NCI-H82 (cell line): ENCODE measurements at regions not wholly inside any gene's neighbourhood (a gene's known extent, or its start where the extent isn't known, plus 50 kb on each side); places are given as distances from the start of the nearest gene placed in this dataset.
A peak's percentile ranks its signal among the peaks of the same experiment; 100 is the strongest.
"Not testable (repeated sequence)": the region's sequence is repeated elsewhere in the genome, so short reads cannot be mapped to it uniquely, and the experiment has no call there.

Experiments
- DNase-seq: peaks from one replicate; lab custom pipeline; 2025; lab: John Stamatoyannopoulos, UW

GRCh38 chr20:29296256-29297230 is 1960.9 kb upstream of the DEFB115 start:
- DNase-seq, result no peak

DNA sequence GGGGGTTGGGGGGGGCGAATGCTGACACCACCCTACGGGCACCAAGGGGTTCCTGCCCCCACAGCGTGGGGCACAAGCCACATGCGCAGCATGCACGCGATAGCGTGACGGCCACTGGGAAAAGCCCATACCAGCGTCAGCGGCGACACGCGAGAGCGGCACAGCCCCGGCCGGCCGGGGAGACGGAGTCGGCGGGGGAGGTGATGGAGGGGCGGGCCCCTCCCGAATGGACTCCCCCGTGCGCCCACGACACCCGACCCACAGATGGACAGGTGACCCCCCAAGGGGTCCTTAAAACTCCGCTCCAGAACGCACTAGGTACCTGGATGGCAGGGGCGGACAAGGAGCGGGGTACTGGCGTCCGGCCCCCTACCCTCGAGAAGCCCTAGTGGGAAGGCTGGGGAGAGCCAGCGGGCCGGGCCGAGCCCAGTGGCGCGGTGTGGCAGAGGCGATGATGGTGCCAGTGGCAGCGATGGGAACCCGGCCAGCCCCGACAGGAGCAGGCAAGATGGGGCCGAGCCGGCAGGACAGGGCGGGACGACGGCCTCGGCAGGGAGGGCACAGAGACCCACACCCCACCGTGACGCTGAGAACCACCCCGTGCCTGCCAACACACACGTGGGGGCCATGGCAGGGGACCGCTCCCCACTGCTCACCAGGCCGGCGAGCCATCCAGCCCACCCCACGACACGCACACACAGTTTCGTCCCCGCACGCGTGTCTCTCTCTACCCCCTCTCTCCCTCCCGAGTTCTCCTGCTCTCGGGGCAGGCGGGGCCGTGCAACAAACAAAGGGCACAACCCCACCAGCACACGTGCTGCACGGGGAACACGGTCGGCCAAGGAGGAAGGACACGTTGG is 1959.8 kb upstream of the DEFB115 start:
- no peak for DNase-seq

- no peak for DNase-seq
Observed at GRCh38 chr20:29298271-29298590, 1959.2 kb upstream of the DEFB115 start.

- DNase-seq, result no peak
Observed at GRCh38 chr20:29298759-29299613, 1958.5 kb upstream of the DEFB115 start.

- no peak for DNase-seq
Observed at GRCh38 chr20:29299811-29300578, 1957.5 kb upstream of the DEFB115 start.

DNA sequence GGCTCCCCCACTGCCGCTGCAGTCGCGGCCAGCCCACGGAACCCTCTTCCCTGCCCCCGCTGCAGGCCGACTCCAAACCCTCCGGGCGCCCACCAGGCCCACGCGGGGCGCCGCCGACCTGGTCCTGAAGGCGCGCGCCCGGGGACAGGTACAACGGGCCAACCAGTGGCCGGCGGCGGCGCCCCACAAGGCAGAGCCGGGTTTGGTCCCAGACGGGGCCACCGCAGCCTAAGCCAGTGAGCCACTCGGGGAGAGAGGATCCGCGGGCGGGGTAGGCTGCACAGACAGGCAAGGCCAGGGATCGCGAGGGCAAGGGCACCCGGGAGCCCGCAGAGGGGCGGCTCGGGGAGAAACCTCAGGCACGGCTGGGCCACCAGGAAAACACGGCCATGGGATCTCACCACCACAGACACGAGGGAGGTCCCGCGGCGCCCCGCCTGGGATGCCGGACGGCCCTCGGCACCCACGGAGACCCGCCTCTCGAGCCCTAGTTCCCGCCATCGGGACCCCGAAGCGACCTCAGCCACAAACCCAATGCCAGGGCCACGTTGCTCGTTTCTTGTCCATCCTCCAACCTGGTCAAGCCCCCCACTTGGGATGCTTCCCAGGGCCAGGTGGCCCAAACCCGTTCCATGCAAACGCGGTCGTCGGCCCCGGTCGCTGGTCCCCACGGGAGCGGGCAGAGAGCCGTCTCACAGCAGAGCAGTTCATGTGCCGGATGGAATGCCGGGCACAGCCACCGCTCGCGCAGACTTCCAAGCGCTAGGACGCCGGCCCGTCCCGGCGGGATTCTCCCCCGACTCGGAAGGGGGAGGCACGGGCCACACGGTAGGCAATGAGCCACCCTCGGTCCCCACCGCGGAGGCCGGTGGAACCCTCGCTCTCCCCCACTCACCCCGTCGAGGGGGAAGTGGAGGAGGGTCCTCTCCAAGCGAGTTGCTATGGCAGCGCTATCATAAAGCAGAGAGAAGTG is 1956.6 kb upstream of the DEFB115 start:
- DNase-seq, result no peak

DNA sequence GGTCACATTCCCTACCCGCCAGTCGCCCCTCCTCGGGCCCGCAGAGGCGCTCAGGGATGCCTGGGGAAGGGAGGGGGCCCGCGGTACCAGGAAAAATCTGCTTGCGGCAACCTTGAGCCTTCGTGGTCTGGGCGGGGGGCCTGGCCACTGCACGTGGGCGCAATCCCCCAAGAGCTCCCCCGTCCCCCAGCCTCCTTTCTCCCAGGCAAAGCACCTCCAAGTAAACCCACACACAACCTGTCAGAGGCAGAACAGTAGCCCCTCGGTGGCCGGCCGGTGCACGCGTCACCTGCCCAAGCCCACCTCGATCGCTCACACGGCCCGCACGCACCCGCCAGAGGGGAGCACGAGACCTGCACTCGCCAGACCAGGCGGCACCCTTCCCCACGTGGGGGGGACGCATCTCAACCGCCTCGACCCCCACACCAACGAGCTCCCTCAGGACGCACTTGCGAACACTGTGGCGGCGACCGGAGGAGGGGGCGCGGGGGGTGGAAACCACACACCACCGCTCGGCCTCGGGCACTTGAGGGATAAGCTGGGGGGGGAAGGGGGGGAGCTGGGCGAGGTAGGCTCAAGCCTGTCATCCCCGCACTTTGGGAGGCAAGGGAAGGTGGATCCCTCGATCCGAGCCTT is 1955.7 kb upstream of the DEFB115 start:
- DNase-seq, result no peak

DNA sequence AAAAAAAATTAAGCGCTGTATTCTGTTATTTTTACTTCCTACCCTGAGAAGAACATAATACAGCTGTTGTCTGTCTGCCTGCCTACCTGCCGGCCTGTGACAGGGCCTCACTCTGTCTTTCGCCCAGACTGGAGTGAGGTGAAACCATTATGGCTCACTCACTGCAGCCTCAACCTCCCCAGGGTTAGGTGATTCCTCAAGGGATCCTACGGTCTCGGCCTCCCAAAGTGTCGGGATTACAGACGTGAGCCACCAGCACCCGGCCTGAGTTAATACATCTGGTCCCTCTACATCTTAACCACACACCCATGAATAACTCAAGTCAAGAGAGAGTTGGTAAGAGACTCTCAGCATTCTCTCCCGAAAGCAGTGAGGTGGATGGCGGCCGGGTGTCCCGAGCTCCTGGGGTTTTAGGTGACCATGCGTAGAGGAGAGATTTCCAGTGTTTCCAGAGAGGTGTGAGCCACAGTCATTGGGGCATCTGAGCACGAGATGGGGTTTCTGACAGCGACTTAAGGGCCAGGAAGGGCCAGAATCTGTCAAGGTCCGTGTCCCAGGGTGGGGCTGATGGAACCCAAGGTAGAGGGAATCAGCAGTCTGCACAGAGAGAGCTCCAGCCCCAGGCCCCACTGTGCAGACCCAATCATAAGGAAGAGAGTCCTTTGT is 1954.4 kb upstream of the DEFB115 start:
- no peak for DNase-seq

DNA sequence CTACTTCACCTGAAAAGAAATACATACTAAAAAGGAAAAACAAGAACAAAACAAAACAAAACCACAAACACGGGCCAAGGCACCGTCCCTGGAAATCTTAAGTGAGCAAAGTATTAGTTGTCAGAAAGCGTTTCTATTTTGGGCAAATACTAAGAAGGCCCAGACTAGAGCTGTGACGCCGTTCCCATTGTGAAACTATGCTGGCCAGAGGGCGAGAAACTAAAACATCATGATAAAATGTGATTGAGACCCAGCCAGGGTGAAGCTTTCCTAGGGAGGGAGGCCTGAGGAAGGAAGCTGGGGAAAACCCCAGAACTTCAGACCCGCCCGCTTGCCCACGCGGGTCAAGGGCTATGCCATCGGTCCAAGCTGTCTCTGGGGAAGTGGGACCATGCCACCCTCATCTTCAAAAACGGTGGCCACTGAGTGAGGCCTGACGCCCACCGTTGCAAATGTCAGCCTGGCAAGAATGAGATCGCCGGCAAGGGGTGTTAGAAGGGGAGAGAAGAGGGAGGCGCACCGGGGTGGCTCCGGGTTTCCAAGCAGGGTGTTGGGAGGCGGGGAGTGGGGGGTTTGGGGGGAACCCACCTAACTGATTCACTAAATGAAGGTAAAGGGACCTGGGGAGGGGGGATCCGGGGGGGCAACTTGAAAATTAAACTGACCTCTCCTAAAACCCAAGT is 1950.9 kb upstream of the DEFB115 start:
- DNase-seq, result no peak

DNA sequence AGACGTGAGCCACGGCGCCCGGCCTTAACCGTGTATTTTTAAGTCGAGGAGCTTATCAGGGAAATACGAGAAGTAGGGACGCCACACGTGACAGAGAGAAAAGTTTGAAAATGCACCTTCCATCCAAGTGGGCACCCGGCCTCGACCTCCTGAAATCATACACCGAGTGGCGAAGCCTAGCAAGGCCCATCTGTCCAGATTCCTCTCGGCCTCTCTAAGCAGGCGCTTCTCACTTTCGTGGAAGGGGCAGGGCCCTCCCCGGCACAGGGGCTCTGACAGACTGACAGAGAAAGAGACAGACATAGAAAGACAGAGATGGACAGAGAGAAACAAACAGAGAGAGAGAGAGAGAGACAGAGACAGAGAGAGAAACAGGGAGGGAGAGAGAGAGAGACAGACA is 1950.0 kb upstream of the DEFB115 start:
- not testable (repeated sequence) for DNase-seq

DNA sequence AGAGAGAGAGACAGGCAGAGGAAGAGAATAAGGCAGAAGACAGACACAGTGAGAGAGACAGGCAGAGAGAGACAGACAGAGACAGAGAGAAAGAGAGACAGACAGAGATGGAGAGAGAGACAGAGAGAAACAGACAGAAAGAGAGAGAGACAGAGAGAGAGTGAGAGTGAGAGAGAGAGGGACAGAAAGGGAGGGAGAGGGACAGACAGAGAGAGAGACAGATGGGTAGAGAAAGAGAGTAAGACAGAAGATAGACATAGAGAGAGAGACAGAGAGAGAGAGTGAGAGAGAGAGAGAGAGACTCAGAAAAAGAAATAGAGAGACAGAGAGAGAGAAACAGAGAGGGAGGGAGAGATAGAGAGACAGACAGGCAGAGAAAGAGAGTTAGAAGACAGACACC is 1948.5 kb upstream of the DEFB115 start:
- not testable (repeated sequence) for DNase-seq

GRCh38 chr20:29309481-29309880 is 1948.0 kb upstream of the DEFB115 start:
- not testable (repeated sequence) for DNase-seq

GRCh38 chr20:29311046-29311445 is 1946.4 kb upstream of the DEFB115 start:
- DNase-seq, result not testable (repeated sequence)

DNA sequence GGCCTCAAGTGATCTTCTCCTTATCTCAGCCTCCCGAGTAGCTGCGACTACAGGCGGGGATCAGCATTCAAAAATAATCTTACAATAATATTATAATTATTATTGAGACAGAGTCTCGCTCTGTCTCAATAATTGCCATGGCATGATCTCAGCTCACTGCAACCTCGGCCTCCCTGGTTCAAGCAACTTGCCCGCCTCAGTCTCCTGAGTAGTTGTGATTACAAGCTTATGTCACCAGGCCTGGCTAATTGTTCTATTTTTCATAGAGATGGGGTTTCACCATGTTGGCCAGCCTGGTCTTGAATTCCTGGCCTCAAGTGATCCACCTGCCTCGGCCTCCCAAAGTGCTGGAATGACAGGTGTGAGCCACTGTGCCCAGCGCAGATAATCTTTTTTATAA is 1944.8 kb upstream of the DEFB115 start:
- not testable (repeated sequence) for DNase-seq

DNA sequence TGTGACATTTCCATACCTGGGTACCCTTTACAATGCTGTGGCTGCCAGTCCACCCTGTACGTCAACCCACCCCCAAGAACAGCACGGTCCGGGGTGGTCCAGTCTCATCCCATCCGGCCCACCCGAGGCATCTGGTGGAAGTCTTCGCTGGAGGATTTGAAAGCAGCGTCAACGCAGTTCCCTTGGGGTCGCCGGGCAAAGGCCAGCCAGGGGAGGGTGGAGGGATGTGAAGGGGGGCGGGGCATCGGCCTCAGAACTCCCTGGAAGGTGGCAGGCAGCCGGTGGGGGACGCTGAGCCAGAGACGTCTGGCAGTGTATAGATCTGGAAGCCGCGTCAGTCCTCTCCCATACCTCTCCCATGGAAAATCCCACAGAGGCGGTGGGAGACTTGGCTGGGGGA is 1944.0 kb upstream of the DEFB115 start:
- DNase-seq, result peak; percentile 7

- no peak for DNase-seq
Observed at GRCh38 chr20:29314294-29314693, 1943.2 kb upstream of the DEFB115 start.

GRCh38 chr20:29318871-29319461 is 1938.5 kb upstream of the DEFB115 start:
- DNase-seq, result no peak

- no peak for DNase-seq
Observed at GRCh38 chr20:29319725-29320124, 1937.7 kb upstream of the DEFB115 start.
